Erythroblast (primary cell): ENCODE measurements at regions not wholly inside any gene's neighbourhood (a gene's known extent, or its start where the extent isn't known, plus 50 kb on each side); places are given as distances from the start of the nearest gene placed in this dataset.

Source experiments
- GATA1 ChIP-seq: IDR thresholded peaks from 2 replicates; pipeline ENCODE4 v1.6.1; 2011; ENCODE audit warnings: low read depth, mild to moderate bottlenecking, control low read depth, low read length, moderate library complexity
- POLR2A ChIP-seq: IDR thresholded peaks from 2 replicates; pipeline ENCODE4 v1.6.1; 2011; ENCODE audit warnings: mild to moderate bottlenecking, low read length

- TF ChIP-seq POLR2A = no peak
- TF ChIP-seq GATA1 = no peak
Measured at GRCh38 chr1:201622353-201622752, 83.4 kb downstream of the NAV1 start.
